ENCODE measurements at regions not wholly inside any gene's neighbourhood (a gene's known extent, or its start where the extent isn't known, plus 50 kb on each side); places are given as distances from the start of the nearest gene placed in this dataset.

- ChIA-PET POLR2A (ENCODE audit: unreplicated experiment) (no interaction called here), CTCF (no interaction called here)
- Histone ChIP-seq H3K27ac (no peak overlapping the region), H3K4me2 (no peak overlapping the region), H3K4me3 (no peak overlapping the region), H3K79me2 (ENCODE audit: low read depth) (no peaks in the 10 kb centered on the region), H4K20me1 (ENCODE audit: insufficient read depth) (no peaks in the 10 kb centered on the region), H3F3A (ENCODE audit: insufficient read depth, low read depth) (no peaks in the 10 kb centered on the region), H2AFZ (no peak overlapping the region), H3K9me3 (ENCODE audit: insufficient read depth, low read depth) (no peaks in the 10 kb centered on the region), H3K9me2 (ENCODE audit: insufficient read depth) (no peaks in the 10 kb centered on the region), H3K27me3 (ENCODE audit: insufficient read depth, low read depth) (no peaks in the 10 kb centered on the region), H3K4me1 (replicated peaks; ENCODE audit: insufficient read depth) (no peaks in the 10 kb centered on the region), H3K36me3 (ENCODE audit: low read depth) (no peaks in the 10 kb centered on the region)
- BruUV-seq (replicated peaks), result no TSS peak
- TF ChIP-seq CTCF (conservative IDR thresholded peaks at IDR 0.05), result no peak
- no peak for TF ChIP-seq EZH2 (IDR thresholded peaks at IDR 0.05; ENCODE audit: low read depth)
- DNase-seq, result no peak
- intact Hi-C loops (cut with micrococcal nuclease; ENCODE audit: unreplicated experiment), result no loop called here
These were observed 74.8 kb upstream of the COL5A2 start for GRCh38 chr2:189254268-189254883.

GRCh38 chr2:189255711-189256110 is 76.2 kb upstream of the COL5A2 start:
- Histone ChIP-seq H3K36me3 (ENCODE audit: low read depth) (no peaks in the 10 kb centered on the region), H3K9me3 (ENCODE audit: insufficient read depth, low read depth) (no peaks in the 10 kb centered on the region), H3K27ac (no peak overlapping the region), H3K9me2 (ENCODE audit: insufficient read depth) (no peaks in the 10 kb centered on the region), H2AFZ (no peak overlapping the region), H3K79me2 (ENCODE audit: low read depth) (no peaks in the 10 kb centered on the region), H3K4me2 (no peak overlapping the region), H4K20me1 (ENCODE audit: insufficient read depth) (no peaks in the 10 kb centered on the region), H3K4me3 (no peak overlapping the region), H3K4me1 (replicated peaks; ENCODE audit: insufficient read depth) (no peaks in the 10 kb centered on the region), H3F3A (ENCODE audit: insufficient read depth, low read depth) (no peaks in the 10 kb centered on the region), H3K27me3 (ENCODE audit: insufficient read depth, low read depth) (no peaks in the 10 kb centered on the region)
- ChIA-PET CTCF (no interaction called here), POLR2A (ENCODE audit: unreplicated experiment) (no interaction called here)
- intact Hi-C loops (cut with micrococcal nuclease; ENCODE audit: unreplicated experiment), result no loop called here
- TF ChIP-seq CTCF (conservative IDR thresholded peaks at IDR 0.05) (no peak), EZH2 (IDR thresholded peaks at IDR 0.05; ENCODE audit: low read depth) (no peak)
- BruUV-seq (replicated peaks), result no TSS peak
- no peak for DNase-seq

- Histone ChIP-seq H3K79me2 (ENCODE audit: low read depth) (no peaks in the 10 kb centered on the region), H3K9me2 (ENCODE audit: insufficient read depth) (no peaks in the 10 kb centered on the region), H3K27me3 (ENCODE audit: insufficient read depth, low read depth) (no peaks in the 10 kb centered on the region), H3K4me2 (no peak overlapping the region), H3K36me3 (ENCODE audit: low read depth) (no peaks in the 10 kb centered on the region), H3K4me3 (no peak overlapping the region), H4K20me1 (ENCODE audit: insufficient read depth) (no peaks in the 10 kb centered on the region), H2AFZ (no peak overlapping the region), H3K4me1 (replicated peaks; ENCODE audit: insufficient read depth) (no peaks in the 10 kb centered on the region), H3K9me3 (ENCODE audit: insufficient read depth, low read depth) (no peaks in the 10 kb centered on the region), H3F3A (ENCODE audit: insufficient read depth, low read depth) (no peaks in the 10 kb centered on the region), H3K27ac (no peak overlapping the region)
- DNase-seq, result no peak
- CTCF ChIA-PET, result no interaction called here
- intact Hi-C loops (cut with micrococcal nuclease; ENCODE audit: unreplicated experiment), result no loop called here
- TF ChIP-seq CTCF (conservative IDR thresholded peaks at IDR 0.05), result no peak
- TF ChIP-seq EZH2 (IDR thresholded peaks at IDR 0.05; ENCODE audit: low read depth), result no peak
- POLR2A ChIA-PET (ENCODE audit: unreplicated experiment), result no interaction called here
- BruUV-seq (replicated peaks), result no TSS peak
These were observed 79.2 kb upstream of the COL5A2 start for GRCh38 chr2:189258616-189259365.

Data from PC-9 (cell line).